DMS53 treated with DMSO at 0.1 percent for 48 hours (cell line): ENCODE measurements at regions not wholly inside any gene's neighbourhood (a gene's known extent, or its start where the extent isn't known, plus 50 kb on each side); places are given as distances from the start of the nearest gene placed in this dataset.

Experiments
- DNase-seq: peaks from one replicate; lab custom pipeline; 2025; ENCODE audit not compliant: unreplicated experiment; lab: John Stamatoyannopoulos, UW

DNA sequence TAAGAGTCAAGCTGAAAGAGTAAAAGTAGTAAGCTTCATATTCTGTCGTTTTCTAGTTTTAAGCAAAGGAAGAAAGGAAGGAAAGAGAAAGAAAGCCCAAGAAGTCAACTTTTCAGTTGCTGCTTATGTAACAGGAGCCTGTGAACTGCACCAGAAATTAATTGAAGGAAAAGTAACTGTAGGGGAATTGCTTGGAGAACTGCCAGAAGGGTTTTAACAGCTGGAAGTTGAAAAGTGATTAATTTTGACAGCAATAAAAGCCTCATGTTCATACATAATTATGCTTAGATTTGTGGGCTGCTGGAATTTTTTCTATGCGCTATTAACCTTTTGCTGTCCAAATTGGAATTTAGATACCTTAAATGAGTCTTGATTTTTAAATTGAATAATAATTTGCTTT is 255.7 kb downstream of the ENC1 start:
- DNase-seq, result no peak

DNA sequence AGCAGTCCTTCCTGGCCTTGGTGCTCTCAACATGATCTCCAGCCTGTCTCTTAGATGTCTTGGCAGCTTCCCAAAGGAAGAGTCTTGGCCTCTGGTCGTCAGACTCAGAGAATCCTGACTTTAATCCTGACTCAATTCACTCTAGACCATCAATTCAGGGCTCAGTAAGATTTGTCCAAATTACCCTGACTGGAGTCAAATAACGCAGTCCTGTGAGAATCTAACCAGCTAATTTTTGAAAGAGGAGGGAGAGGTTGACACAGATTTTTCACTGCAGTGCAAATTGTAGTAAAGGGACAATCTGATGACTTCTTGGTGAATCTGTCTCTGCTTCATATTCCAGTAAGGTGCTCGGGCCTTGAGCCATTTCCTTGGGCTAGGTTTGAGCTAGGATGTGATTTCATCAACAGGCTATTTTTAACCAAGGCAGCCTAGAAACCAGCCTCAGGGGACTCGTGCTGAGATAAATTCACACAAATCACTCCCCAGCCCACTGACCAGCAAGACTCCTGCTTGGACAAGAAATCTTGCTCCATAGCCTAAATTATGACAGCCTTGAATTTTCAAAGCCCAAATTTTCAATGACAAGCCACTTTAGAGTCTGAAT is 257.4 kb downstream of the ENC1 start:
- DNase-seq, result no peak

DNA sequence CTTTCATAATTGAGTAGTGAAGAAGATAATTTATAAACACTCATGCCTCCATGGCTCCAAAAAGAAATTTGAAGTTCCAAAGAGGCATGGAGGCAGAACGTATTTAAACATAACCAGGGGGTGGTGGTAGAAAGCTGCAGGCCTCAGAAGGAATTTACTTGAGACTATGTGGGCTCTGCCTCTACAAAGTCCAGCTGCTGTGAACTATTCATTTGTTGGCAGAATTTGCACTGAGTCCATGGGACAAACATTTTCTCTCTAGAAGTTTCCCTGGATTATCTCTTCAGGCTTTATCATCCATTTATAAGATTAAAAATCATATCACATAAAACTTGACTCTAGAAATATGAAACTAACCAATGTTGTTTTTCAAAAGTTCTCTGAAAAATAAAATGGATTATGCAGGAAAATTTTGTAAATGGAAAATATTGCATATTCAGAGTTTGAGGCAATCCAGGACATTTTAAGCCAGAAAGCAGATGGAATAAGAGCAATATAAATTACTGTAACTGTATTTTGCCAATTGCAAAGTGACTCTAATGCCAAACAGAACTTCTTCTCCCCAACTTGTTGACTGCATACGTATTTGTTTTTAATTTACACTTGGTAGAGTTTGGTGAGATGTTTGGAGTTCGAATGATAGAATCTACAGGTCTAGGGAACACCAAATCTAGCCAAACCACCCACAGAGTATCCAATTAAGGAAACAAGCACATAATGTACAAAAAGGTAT is 258.2 kb downstream of the ENC1 start:
- no peak for DNase-seq

DNA sequence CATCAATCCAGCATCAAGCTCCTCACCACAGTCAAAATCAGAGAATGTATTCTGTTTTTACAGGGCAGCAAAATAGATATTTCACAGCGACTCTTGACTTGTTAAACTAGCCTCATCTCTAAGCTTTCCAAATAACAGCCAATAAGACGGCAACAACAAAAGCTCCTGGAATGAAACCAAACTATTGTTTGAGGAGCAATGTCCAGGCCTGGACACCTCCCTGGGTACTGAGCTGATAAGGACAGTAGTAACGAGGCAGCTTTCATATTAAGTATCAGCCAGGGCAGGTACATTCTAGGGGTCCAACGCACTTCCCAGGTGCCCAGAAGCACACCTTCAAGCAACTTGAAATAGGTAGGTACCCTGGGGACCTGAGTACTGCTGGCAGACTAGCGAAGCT is 260.3 kb downstream of the ENC1 start:
- no peak for DNase-seq

DNA sequence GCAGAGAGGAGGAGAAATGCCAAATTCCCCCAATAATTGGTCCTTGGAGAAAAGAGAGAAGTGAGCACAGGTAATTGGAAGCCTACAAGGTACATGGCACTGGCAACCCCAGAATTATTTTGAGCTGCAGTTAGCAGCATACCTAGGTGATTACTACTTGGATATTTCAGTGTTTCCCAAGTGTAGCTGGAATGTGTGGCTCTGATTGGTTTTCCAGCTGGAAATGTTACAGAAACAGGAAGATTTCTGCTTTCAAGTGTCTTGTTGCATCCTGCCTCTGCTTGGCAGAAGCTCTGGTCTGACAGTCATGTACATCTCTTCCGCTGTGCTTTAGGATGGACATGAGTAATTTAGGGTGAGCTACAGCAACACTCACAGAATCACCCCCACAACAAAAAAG is 262.1 kb downstream of the ENC1 start:
- no peak for DNase-seq

DNA sequence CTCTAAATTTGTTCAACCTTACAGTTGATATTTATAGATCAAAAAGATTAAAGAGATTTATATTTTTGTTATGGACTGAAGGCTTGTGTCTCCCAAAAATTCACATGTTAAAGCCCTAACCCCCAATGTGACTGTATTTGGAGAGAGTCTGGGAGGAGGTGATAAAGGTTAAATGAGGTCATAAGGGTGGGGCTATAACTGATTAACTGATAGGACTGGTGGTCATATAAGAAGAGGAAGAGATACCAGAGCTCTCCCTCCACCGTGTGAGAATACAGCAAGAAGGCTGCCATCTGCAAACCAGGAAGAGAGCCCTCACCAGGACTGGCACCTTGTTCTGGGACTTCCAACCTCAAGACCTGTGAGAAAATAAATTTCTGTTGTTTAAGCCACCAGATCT is 264.3 kb downstream of the ENC1 start:
- no peak for DNase-seq

DNA sequence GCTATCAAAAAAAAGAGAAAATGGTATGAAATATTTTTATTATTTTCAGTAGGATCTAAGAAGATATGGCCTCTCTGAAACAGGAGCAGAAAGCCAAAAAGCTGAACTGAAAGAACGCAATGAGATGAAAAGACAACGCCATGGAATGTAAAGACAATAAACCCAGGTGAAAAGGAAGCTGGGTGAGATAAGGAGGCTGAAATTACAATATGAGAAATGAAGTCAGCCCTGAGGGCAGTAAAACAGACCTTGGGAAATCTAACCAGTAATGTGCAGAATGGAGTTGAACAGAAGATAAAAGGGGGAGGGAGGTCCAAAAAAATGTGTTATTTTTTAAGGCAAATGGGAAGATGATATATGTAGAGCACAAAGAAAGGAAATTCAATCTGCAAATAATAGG is 265.3 kb downstream of the ENC1 start:
- no peak for DNase-seq

DNA sequence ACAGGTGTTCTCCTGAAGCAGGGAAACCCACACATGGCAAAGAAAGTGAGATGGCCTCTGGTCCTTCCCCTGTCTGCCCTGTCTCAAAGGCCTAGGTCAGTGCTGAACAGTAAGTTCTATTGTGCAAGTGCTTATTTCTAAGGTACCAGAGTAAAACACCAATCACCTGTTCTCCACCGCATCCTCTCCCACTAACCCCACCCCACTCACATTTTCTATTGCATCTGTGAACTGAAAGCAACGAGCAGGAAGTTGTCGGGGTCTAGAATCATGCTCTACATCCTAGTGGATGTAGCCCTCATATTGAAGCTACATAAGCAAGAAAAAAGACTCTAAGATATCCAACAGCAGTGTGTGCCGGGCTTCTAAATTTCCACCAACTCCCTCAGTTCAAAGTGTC is 265.9 kb downstream of the ENC1 start:
- no peak for DNase-seq

DNA sequence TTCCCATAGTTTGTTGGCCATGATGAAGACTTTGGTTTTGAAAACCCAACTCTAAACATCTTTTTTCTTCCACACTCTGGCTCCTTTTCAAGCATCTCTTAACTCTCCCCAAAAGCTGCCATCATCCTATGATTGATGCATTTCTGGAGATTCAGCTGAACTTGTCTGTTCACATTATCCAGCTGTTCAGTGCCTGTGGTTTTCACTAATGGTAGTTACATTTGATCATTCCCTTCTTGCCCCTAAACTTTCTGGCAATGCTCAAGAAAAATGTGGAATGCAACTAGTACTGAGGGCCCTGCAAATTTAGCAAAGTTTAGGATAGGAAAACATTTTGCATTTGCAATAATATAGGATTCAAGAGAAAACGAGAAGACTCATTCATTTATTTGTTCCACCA is 267.5 kb downstream of the ENC1 start:
- DNase-seq, result no peak

DNA sequence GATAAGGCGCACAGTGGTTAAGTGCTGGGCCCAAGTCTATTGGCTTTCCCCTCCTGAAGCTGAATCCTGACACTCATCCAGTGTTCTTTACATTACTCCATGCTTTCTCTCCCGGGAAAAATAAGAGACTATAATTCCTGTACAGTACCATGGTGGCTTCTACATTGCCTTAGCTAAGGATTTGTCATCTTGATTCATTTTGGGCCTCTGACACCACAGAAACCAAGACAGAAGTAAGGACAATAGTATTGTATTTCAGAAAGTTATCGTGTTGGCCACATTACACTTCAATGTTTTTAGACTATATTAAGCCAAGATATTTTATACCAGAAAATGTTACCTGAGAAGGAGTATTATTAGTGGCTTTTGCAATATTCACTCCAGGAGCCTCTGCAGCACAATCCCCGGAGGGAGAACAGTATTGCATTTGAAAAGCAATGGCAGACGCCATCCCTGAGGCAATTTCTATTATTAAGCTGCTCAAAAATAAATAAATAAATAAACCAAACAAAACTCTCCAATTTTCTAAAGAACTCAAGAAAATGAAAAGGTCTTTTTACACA is 267.9 kb downstream of the ENC1 start:
- no peak for DNase-seq

DNA sequence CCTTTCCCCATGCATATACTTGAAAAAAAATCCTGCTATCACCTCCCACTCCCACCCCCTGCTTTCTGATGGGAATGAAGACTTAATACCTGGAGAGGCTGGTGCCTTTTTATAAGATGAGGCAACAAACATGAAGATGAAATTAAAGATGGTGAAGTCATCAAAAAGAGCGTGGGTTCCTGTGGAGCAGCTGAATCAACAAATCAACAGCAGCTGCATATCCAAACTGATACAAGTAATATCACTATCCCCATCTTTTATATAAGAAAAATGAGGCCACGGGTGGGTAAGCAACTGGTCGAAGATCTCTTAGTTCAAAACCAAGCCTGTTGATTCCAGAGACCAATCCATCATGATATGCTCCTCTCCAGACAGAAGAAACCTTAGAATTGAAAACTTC is 268.5 kb downstream of the ENC1 start:
- DNase-seq, result no peak

DNA sequence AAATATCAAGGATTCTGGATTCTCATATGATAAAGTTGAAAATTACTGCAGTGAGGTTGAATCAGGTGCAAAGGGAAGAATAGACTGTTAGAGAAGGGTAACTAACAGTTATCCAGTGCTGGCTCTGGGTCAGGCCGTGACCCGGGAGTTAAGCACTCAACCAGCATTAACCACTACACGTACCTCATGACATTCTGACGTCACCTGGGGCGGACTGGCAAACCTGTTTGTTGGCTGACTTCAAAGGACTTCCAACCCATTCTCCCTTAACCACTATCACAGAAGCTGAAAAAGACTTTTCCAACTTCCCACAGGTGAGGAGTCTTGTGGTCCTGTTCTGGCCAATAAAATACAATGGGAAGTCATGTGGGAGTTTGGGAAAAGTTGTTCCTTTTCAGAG is 268.9 kb downstream of the ENC1 start:
- no peak for DNase-seq

DNA sequence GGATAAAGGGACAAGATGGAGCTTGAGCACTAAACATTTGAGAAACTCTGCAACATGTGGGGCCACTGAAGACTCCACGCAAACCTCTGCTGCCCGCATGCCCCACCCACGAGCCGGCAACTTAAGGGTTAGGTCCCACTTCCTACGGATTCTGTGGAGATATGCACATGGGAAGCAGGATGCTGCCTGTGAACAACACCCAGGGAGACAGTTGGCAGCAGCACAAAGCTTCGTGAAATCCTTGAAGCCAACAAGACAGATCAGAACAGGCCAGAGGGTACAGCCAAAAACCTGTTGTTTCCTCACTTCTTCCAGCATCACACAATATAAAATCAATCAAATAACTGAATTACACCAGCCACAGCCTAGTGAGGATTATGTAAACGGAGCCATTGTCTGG is 270.4 kb downstream of the ENC1 start:
- no peak for DNase-seq

DNA sequence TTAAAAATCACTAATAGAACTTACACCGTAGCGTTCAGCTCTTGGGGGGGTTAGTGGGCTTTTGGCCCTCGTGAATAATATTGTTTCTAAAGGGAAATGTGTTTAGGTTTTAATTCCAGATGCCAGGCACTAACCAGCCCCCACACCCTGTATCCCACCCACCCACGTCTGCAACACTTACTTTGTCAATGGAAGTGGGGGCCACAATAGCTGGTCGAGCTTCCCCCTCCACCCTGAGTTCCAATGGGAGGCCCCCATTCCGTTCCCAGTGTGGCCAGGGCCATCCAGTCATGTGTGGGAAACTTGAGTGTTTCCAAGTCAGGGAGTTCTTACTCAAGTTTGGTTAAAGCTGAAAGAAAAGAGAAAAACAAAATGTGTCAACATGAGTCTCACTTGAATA is 271.4 kb downstream of the ENC1 start:
- DNase-seq, result no peak

DNA sequence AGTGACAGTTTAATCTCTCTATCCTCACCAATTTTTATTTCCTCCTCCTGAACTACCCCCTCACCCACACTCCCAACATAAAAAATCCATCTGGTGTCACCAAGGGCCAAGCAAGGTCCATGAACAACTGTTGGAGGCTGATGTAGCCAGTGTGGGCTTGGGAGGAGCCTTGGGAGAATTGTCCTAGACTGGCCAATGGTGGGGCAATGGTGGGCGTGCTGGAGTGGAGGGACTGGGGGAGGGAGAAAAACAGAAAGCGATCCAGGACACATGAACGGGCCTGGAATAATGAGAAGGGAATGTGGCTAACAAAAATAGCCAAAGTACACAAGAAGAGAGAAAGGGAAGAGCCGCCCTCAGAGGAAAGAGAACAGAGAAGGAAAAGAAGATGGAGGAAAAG is 272.6 kb downstream of the ENC1 start:
- DNase-seq, result no peak

DNA sequence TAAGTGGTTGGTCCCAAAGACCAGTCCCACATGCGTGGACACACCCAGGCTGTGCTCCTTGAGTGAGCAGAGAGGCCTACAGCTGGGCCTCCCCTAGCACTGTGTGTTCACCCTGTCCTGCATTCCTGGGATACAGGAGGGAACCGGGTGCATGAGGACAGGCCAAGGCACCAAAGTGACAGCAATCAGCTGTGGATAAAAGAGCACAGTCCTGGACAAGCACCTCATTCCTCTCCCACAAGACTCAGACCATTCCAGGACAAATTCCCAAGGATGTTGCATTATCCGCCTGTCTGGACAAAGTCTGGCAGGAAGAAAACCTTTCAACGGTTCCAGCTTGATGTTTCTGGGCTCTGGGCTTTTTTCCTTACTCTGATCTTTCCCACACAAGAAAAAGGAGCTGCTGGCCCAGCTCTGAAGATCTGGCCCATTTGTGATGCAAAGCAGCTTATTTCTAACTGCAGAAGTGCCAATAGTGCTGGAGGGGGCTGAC is 273.2 kb downstream of the ENC1 start:
- DNase-seq, result no peak

DNA sequence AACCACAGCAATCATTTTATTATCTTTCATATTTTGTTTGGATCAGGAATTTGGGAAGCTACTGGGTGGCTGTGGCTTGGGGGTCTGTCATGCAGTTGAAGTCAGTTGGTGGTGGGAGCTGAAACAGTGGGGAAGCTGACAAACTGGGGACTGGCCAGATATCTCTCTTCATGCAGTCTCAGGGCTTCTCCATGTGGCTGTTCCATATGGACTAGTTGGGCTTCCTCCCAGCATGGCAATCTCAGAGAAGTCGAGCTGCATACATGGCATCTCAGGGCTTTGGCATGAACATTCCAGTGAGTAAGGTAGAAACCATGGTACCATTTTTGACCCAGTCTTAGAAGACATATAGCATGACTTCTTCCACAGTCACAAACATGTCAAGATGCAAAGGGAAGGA is 274.8 kb downstream of the ENC1 start:
- no peak for DNase-seq

DNA sequence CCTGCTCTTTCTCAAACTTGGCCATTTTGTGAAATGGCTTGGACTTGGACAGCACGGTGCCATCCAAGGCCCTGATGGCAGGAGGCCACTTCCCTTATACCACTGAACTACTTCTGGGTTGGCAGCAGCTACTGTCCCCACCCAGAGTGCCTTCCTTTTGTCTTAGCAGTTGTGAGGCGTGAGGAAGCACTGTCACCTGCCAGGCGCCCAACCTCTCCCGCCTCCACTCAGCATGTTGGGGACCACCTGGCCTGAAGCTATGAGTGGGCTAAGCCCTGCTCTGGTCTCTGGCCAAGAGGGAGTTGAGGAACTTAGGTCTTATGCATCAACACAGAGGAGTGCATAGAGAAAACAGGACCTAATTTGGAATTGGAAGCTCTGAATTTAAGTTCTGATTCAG is 276.0 kb downstream of the ENC1 start:
- no peak for DNase-seq

DNA sequence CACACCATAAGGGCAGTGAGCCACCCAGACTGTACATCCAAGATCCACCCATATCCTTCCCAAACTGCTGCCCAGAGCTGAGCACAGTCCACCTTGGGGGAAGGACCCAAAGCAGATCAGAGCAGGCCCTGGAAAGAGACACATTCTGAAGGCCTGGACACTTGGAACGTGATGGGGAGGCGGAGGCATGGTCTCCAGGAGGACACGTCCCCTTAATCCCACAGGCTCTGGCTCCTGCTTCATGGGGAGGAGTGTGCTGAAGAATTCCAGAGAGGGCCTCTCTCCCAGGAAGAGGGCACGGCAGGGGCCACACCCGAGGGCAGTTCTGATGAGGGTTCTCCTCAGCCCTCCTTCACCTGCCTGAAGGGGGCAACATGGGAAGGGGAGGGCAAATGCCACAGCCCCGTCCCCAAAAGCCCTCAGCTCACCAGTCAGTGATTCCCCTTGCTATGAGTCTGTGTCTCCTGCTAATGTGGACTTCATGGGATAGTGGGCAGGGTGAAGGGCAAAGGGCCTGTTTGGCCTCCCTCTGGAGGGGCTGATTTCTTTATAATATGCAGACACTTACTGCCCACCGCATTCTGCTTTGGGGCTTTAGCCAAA is 276.8 kb downstream of the ENC1 start:
- DNase-seq, result no peak

DNA sequence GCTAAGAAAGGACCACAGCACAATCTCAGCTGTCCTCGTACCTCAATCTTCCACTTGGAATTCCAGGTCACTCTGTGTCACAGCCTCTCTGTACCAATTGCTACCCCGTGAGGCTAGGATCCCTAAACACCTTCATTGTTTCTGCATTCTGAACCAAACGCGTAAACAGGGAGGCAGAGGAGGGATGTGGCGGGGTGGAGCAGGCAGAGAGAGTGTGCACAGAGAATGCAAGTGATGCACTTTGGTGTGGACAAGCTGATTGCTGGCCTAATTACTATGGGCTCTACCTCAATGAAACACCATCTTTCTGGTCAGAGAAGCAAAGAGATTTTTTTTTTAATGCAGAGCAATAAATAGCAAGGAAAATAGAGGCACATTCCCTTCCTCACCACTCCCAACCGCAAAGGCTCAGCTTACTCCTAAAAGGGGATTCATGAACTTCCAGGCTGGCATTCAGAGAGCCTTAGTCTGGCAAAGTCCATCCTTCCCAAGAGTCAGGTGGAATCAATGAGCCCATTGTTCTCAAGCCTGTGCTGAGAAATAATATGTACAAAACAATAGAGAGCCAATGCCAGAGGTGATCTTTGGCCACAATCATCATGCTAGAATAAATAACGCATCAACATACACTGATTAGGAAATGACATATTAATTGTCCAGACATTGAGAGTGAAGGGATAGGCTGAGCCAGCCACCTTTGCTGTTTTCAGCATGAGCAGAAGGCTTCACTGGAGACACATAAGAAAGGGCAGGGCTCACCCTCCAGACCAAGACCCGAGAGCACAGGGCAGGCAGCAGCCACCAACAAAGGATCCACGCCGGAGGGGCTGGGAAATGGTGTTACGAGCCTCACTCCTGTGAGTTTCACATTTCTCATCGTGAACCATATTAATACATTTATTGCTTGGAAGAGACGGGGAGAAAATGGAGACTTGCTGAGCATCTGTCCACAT is 278.8 kb downstream of the ENC1 start:
- no peak for DNase-seq

DNA sequence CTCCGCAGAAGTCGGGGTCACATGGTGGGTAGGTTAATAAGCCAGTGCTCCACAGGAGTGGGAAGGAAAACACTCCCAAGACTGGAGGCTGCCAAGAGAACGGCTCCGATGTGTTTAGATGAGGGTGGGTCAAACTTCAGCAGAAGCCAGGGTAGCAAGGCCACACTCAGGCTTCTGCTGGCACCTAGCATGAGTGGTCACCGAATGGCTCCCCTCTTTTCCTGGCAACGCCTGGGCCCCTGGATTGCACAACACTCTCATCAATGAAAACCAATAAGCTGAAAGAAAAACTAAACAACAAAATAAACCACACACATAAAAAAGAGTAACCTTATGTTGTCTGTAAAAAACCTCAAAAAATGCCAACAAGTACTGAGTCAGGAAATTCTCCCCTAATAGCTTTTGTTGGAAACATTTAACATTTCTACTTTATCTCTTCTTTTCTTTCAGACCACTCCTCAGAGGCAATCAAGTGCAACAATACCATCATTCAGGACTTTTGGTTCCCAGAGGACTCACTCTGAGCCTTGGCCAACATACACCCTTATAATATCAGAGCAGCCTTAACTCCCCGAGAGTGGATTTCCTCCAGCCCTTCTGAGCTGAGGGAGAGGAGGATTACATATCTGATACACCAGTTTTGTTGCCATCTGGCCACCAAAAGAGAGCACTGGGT is 279.9 kb downstream of the ENC1 start:
- DNase-seq, result no peak
